ENCODE measurements at regions not wholly inside any gene's neighbourhood (a gene's known extent, or its start where the extent isn't known, plus 50 kb on each side); places are given as distances from the start of the nearest gene placed in this dataset.

- H2AFZ ChIP-seq (ENCODE audit: low read length), result no peak overlapping the region
- H3K9me3 ChIP-seq (ENCODE audit: insufficient read depth, low read depth, low read length), result peaks cover 21% of the 10 kb centered on the region; the same call in 1 of the 2 replicates
- H3K4me3 ChIP-seq (ENCODE audit: low read length, poor library complexity, severe bottlenecking), result no peak overlapping the region
- H3K9ac ChIP-seq (ENCODE audit: low read depth, low read length, poor library complexity, severe bottlenecking), result no peak overlapping the region
- H3K79me2 ChIP-seq (ENCODE audit: insufficient read depth, low read length), result no peaks in the 10 kb centered on the region
- H3K4me1 ChIP-seq (ENCODE audit: insufficient read depth, low read length, poor library complexity, severe bottlenecking), result no peaks in the 10 kb centered on the region
- no peak for TF ChIP-seq CTCF (conservative IDR thresholded peaks at IDR 0.05; ENCODE audit: low read length)
- no peak for TF ChIP-seq EZH2phosphoT487 (IDR thresholded peaks at IDR 0.05; ENCODE audit: borderline replicate concordance)
- H3F3A ChIP-seq (ENCODE audit: low read depth), result no peaks in the 10 kb centered on the region
- no peaks in the 10 kb centered on the region for H4K20me1 ChIP-seq (ENCODE audit: insufficient read depth, low read length, poor library complexity, severe bottlenecking)
- no peaks in the 10 kb centered on the region for H3K36me3 ChIP-seq (ENCODE audit: insufficient read depth, low read length)
- no peak overlapping the region for H3K4me2 ChIP-seq (ENCODE audit: low read depth, low read length, poor library complexity, severe bottlenecking)
- no peaks in the 10 kb centered on the region for H3K27me3 ChIP-seq (ENCODE audit: insufficient read depth, low read length, poor library complexity, severe bottlenecking)
- no peaks in the 10 kb centered on the region for H3K9me2 ChIP-seq (replicated peaks; ENCODE audit: low read depth, low read length)
Measured at GRCh38 chr22:47373648-47374272, 611.3 kb downstream of the TBC1D22A start.

- Histone ChIP-seq H3K9me3 (ENCODE audit: insufficient read depth, low read depth, low read length) (peaks cover 16% of the 10 kb centered on the region; the same call in 1 of the 2 replicates), H3K27me3 (ENCODE audit: insufficient read depth, low read length, poor library complexity, severe bottlenecking) (no peaks in the 10 kb centered on the region)
- TF ChIP-seq CTCF (conservative IDR thresholded peaks at IDR 0.05; ENCODE audit: low read length), result no peak
- no peak for TF ChIP-seq EZH2phosphoT487 (IDR thresholded peaks at IDR 0.05; ENCODE audit: borderline replicate concordance)
Measured at GRCh38 chr22:47372596-47373385, 610.3 kb downstream of the TBC1D22A start.

GRCh38 chr22:47372111-47372581 lies 609.7 kb downstream of the TBC1D22A start:
- no peaks in the 10 kb centered on the region for H3F3A ChIP-seq (ENCODE audit: low read depth)
- H4K20me1 ChIP-seq (ENCODE audit: insufficient read depth, low read length, poor library complexity, severe bottlenecking), result no peaks in the 10 kb centered on the region
- H3K27me3 ChIP-seq (ENCODE audit: insufficient read depth, low read length, poor library complexity, severe bottlenecking), result no peaks in the 10 kb centered on the region
- H3K9me3 ChIP-seq (ENCODE audit: insufficient read depth, low read depth, low read length), result peaks cover 14% of the 10 kb centered on the region; the same call in 1 of the 2 replicates
- no peak overlapping the region for H2AFZ ChIP-seq (ENCODE audit: low read length)
- H3K79me2 ChIP-seq (ENCODE audit: insufficient read depth, low read length), result no peaks in the 10 kb centered on the region
- H3K4me2 ChIP-seq (ENCODE audit: low read depth, low read length, poor library complexity, severe bottlenecking), result no peak overlapping the region
- H3K9ac ChIP-seq (ENCODE audit: low read depth, low read length, poor library complexity, severe bottlenecking), result no peak overlapping the region
- no peaks in the 10 kb centered on the region for H3K4me1 ChIP-seq (ENCODE audit: insufficient read depth, low read length, poor library complexity, severe bottlenecking)
- H3K4me3 ChIP-seq (ENCODE audit: low read length, poor library complexity, severe bottlenecking), result no peak overlapping the region
- H3K36me3 ChIP-seq (ENCODE audit: insufficient read depth, low read length), result no peaks in the 10 kb centered on the region
- TF ChIP-seq CTCF (conservative IDR thresholded peaks at IDR 0.05; ENCODE audit: low read length) (no peak), EZH2phosphoT487 (IDR thresholded peaks at IDR 0.05; ENCODE audit: borderline replicate concordance) (no peak)
- H3K9me2 ChIP-seq (replicated peaks; ENCODE audit: low read depth, low read length), result no peaks in the 10 kb centered on the region

More at GRCh38 chr22:47372596-47373385, 610.3 kb downstream of the TBC1D22A start:
- no peaks in the 10 kb centered on the region for H4K20me1 ChIP-seq (ENCODE audit: insufficient read depth, low read length, poor library complexity, severe bottlenecking)
- no peaks in the 10 kb centered on the region for H3K4me1 ChIP-seq (ENCODE audit: insufficient read depth, low read length, poor library complexity, severe bottlenecking)
- H3K36me3 ChIP-seq (ENCODE audit: insufficient read depth, low read length), result no peaks in the 10 kb centered on the region
- no peak overlapping the region for H3K4me3 ChIP-seq (ENCODE audit: low read length, poor library complexity, severe bottlenecking)
- no peak overlapping the region for H3K9ac ChIP-seq (ENCODE audit: low read depth, low read length, poor library complexity, severe bottlenecking)
- no peaks in the 10 kb centered on the region for H3K9me2 ChIP-seq (replicated peaks; ENCODE audit: low read depth, low read length)
- H2AFZ ChIP-seq (ENCODE audit: low read length), result no peak overlapping the region
- no peaks in the 10 kb centered on the region for H3K79me2 ChIP-seq (ENCODE audit: insufficient read depth, low read length)
- H3F3A ChIP-seq (ENCODE audit: low read depth), result no peaks in the 10 kb centered on the region
- no peak overlapping the region for H3K4me2 ChIP-seq (ENCODE audit: low read depth, low read length, poor library complexity, severe bottlenecking)
